Naive thymus-derived CD4-positive, alpha-beta T cell (primary cell): ENCODE measurements at regions not wholly inside any gene's neighbourhood (a gene's known extent, or its start where the extent isn't known, plus 50 kb on each side); places are given as distances from the start of the nearest gene placed in this dataset.

Experiments used
- ATAC-seq: fragments of 150-1000 bp; cut with Tn5 transposase; 2 replicates; pipeline ENCODE4 v1.10.0; 2021; ENCODE audit warnings: mild to moderate bottlenecking, moderate library complexity
- CTCF ChIA-PET: fragments of 350-600 bp; sonication (Branson Sonifier 250); formaldehyde crosslinking; loops from one replicate; lab custom pipeline; 2021; ENCODE audit warnings: antibody characterized with exemption; lab: Charles Lee
- POLR2A ChIA-PET: fragments of 350-600 bp; sonication (Branson Sonifier 250); formaldehyde crosslinking; loops from one replicate; lab custom pipeline; 2021; ENCODE audit warnings: antibody characterized with exemption, inconsistent platforms; lab: Charles Lee
- DNase-seq, 9 donors: peaks; one replicate each; pipeline versions ENCODE4 v3.0.0 to v3.0.0-alpha.2; 2020 to 2022; ENCODE audit warnings: mixed read lengths in 1 of 9
- H3K27ac ChIP-seq: one replicate; pipeline ENCODE4 v1.7.0; 2013; ENCODE audit warnings: mild to moderate bottlenecking, low read depth, low read length, moderate library complexity
- H3K27me3 ChIP-seq, 2 donors: one replicate each; pipeline ENCODE4 v1.7.0; 2013; ENCODE audit warnings: low read length in 2 of 2, mild to moderate bottlenecking in 2 of 2, moderate library complexity in 2 of 2; ENCODE audit not compliant: control insufficient read depth in 2 of 2, insufficient read depth in 2 of 2
- H3K36me3 ChIP-seq, 3 experiments: 1 replicate in 2 of 3; 2 replicates in 1 of 3; pipeline ENCODE4 v1.7.0; 2013; ENCODE audit warnings: low read length in 3 of 3, mild to moderate bottlenecking in 3 of 3, moderate library complexity in 1 of 3; ENCODE audit not compliant: insufficient read depth in 3 of 3, control insufficient read depth in 2 of 3
- H3K4me1 ChIP-seq, 2 donors: one replicate each; pipeline ENCODE4 v1.7.0; 2013; ENCODE audit warnings: low read length in 2 of 2, mild to moderate bottlenecking in 2 of 2, moderate library complexity in 1 of 2; ENCODE audit not compliant: control insufficient read depth in 2 of 2, insufficient read depth in 2 of 2
- H3K4me3 ChIP-seq: 2 replicates; pipeline ENCODE4 v1.7.0; 2013; ENCODE audit warnings: mild to moderate bottlenecking, low read length
- H3K9me3 ChIP-seq, 3 experiments: 1 replicate in 2 of 3; 2 replicates in 1 of 3; pipeline ENCODE4 v1.7.0; 2013; ENCODE audit warnings: low read length in 3 of 3; ENCODE audit not compliant: control insufficient read depth in 2 of 3
- H3K27ac Mint-ChIP-seq, 9 donors: one replicate each; pipeline ENCODE4 v1.8.0; 2020 to 2022; ENCODE audit warnings: mixed read lengths in 9 of 9, mild to moderate bottlenecking in 8 of 9, moderate library complexity in 5 of 9, inconsistent platforms in 2 of 9
- H3K27me3 Mint-ChIP-seq, 5 donors: one replicate each; pipeline ENCODE4 v1.8.0; 2021 to 2022; ENCODE audit warnings: mixed read lengths in 5 of 5, mild to moderate bottlenecking in 1 of 5
- H3K36me3 Mint-ChIP-seq, 5 donors: one replicate each; pipeline ENCODE4 v1.8.0; 2020 to 2022; ENCODE audit warnings: mixed read lengths in 5 of 5, mild to moderate bottlenecking in 3 of 5, inconsistent platforms in 1 of 5
- H3K4me1 Mint-ChIP-seq, 7 donors: one replicate each; pipeline ENCODE4 v1.8.0; 2020 to 2022; ENCODE audit warnings: mixed read lengths in 7 of 7, mild to moderate bottlenecking in 3 of 7, inconsistent platforms in 1 of 7
- H3K4me3 Mint-ChIP-seq, 10 donors: one replicate each; pipeline ENCODE4 v1.8.0; 2020 to 2022; ENCODE audit warnings: mild to moderate bottlenecking in 10 of 10, mixed read lengths in 10 of 10, moderate library complexity in 6 of 10, inconsistent platforms in 2 of 10
- H3K9me3 Mint-ChIP-seq, 11 donors: one replicate each; pipeline ENCODE4 v1.8.0; 2020 to 2022; ENCODE audit warnings: mixed read lengths in 11 of 11, mild to moderate bottlenecking in 4 of 11, inconsistent platforms in 1 of 11, moderate library complexity in 1 of 11
- intact Hi-C, 2 donors: fragments of 100-400 bp; cut with micrococcal nuclease; formaldehyde crosslinking; loops; one replicate each; pipeline ENCODE4 v1.15.1; 2023

DNA sequence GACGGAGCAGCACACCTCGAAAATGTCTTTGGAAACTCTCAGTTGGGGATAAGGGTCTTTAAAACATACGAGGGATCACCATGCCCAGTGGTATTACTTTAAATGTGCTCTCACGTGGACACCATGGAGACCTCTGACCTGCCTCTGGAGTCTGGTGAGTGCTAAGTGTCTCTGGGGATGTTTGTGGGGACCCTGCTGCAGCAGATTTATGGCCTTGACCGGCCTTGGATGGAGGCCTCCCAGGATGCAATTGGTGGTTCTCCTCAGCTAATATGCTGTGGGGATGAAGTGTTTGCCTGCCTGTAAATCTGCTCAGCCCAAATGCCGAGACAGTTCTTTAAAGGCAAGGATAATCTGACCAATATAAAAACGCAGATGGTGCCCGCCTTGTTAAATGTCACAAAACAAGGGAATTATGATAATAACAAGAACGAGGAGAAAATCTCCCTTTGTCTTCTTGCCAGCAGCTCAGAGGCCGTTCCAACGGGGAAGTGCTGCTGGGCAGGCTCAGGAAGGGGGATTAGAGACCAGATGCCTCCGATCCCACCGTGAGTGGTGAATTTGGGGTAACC is 154.4 kb downstream of the ABCC12 start:
- no peaks in the 10 kb centered on the region for H3K27me3 ChIP-seq
- H3K36me3 Mint-ChIP-seq, result peaks cover 0 to 3% (median 0%) of the 10 kb centered on the region in 5 donors
- ChIA-PET POLR2A (no interaction called here), CTCF (no interaction called here)
- H3K4me1 Mint-ChIP-seq, result no peaks in the 10 kb centered on the region
- no peak overlapping the region for H3K4me3 ChIP-seq
- no peak for ATAC-seq
- intact Hi-C loops, result no loop called here
- peaks cover 0 to 9% (median 1%) of the 10 kb centered on the region in 11 donors for H3K9me3 Mint-ChIP-seq
- DNase-seq, result no peak
- H3K4me3 Mint-ChIP-seq, result no peak overlapping the region
- peaks cover 0 to 13% (median 5%) of the 10 kb centered on the region in 5 donors for H3K27me3 Mint-ChIP-seq
- no peak overlapping the region for H3K27ac Mint-ChIP-seq
- H3K27ac ChIP-seq, result no peak overlapping the region
- no peaks in the 10 kb centered on the region for H3K9me3 ChIP-seq
- no peaks in the 10 kb centered on the region for H3K4me1 ChIP-seq
- H3K36me3 ChIP-seq, result no peaks in the 10 kb centered on the region

DNA sequence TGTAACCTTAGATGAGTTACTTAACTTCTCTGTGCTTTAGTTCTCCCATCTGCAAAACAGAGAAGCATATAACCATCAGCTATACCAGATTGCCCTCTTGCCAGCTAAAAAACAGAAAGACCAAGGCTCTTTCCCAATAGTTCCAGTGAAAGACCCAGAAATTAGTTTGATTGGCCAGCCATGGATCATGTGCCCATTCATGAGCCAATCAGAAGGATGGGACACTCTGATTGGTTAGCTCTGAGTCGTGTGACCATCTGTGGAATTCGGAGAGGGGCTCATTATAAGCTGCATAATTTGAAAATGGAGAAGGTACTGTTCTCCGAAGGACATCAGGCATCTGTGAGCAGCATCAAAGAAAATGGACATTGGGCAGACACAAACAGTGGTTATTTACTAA is 155.2 kb downstream of the ABCC12 start:
- H3K4me1 ChIP-seq, result no peaks in the 10 kb centered on the region
- intact Hi-C loops, result no loop called here
- H3K4me3 Mint-ChIP-seq, result no peak overlapping the region
- H3K27ac ChIP-seq, result no peak overlapping the region
- no peak for ATAC-seq
- peaks cover 0 to 13% (median 5%) of the 10 kb centered on the region in 5 donors for H3K27me3 Mint-ChIP-seq
- peaks cover 0 to 7% (median 0%) of the 10 kb centered on the region in 11 donors for H3K9me3 Mint-ChIP-seq
- H3K27me3 ChIP-seq, result no peaks in the 10 kb centered on the region
- DNase-seq, result no peak
- H3K27ac Mint-ChIP-seq, result no peak overlapping the region
- ChIA-PET CTCF (no interaction called here), POLR2A (no interaction called here)
- no peaks in the 10 kb centered on the region for H3K9me3 ChIP-seq
- no peaks in the 10 kb centered on the region for H3K4me1 Mint-ChIP-seq
- peaks cover 0 to 3% (median 0%) of the 10 kb centered on the region in 5 donors for H3K36me3 Mint-ChIP-seq
- H3K36me3 ChIP-seq, result no peaks in the 10 kb centered on the region
- H3K4me3 ChIP-seq, result no peak overlapping the region

GRCh38 chr16:47999595-47999994 is 156.2 kb downstream of the ABCC12 start:
- no peaks in the 10 kb centered on the region for H3K4me1 Mint-ChIP-seq
- Histone ChIP-seq H3K27me3 (no peaks in the 10 kb centered on the region), H3K9me3 (no peaks in the 10 kb centered on the region), H3K36me3 (no peaks in the 10 kb centered on the region), H3K27ac (no peak overlapping the region), H3K4me3 (no peak overlapping the region), H3K4me1 (no peaks in the 10 kb centered on the region)
- DNase-seq (no peak), ATAC-seq (no peak)
- H3K9me3 Mint-ChIP-seq, result peaks cover 0 to 7% (median under 1%) of the 10 kb centered on the region in 11 donors
- ChIA-PET CTCF (no interaction called here), POLR2A (no interaction called here)
- peaks cover 0 to 3% (median 0%) of the 10 kb centered on the region in 5 donors for H3K36me3 Mint-ChIP-seq
- intact Hi-C loops, result no loop called here
- no peak overlapping the region for H3K4me3 Mint-ChIP-seq
- peaks cover 0 to 13% (median 5%) of the 10 kb centered on the region in 5 donors for H3K27me3 Mint-ChIP-seq
- no peak overlapping the region for H3K27ac Mint-ChIP-seq

- intact Hi-C loops, result no loop called here
- no peak overlapping the region for H3K27ac Mint-ChIP-seq
- no peaks in the 10 kb centered on the region for H3K4me1 Mint-ChIP-seq
- peaks cover 0 to 26% (median 6%) of the 10 kb centered on the region in 11 donors for H3K9me3 Mint-ChIP-seq
- ChIA-PET POLR2A (no interaction called here), CTCF (no interaction called here)
- H3K27me3 ChIP-seq, result no peaks in the 10 kb centered on the region
- H3K4me3 Mint-ChIP-seq, result no peak overlapping the region
- H3K27ac ChIP-seq, result no peak overlapping the region
- H3K27me3 Mint-ChIP-seq, result peaks cover 0 to 5% (median 5%) of the 10 kb centered on the region in 5 donors
- no peak for DNase-seq
- H3K4me3 ChIP-seq, result no peak overlapping the region
- H3K36me3 Mint-ChIP-seq, result peaks cover 0 to 3% (median 0%) of the 10 kb centered on the region in 5 donors
- ATAC-seq, result no peak
- no peaks in the 10 kb centered on the region for H3K4me1 ChIP-seq
- H3K9me3 ChIP-seq, result no peaks in the 10 kb centered on the region
- no peaks in the 10 kb centered on the region for H3K36me3 ChIP-seq
These were observed 160.4 kb downstream of the ABCC12 start for GRCh38 chr16:47995354-47995753.

DNA sequence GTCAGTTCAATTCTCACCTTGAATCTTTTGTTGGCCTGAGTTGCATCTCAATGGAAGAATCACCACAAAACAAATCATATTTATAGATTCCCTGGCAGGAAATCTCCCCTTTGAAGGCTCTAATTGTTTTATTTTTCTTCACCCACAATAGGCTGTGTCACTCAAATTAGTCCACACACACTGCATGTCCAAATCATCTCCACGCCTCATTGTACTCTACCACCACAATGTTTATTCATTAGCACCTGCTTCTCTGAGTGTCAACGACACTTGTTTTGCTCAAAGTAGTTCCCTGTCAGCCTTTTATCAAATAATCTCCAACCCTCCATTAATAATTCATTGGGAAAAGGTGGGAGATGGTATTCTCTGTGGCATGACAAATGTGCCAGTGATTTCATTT is 164.3 kb downstream of the ABCC12 start:
- DNase-seq (no peak), ATAC-seq (no peak)
- Histone ChIP-seq H3K36me3 (no peaks in the 10 kb centered on the region), H3K4me3 (no peak overlapping the region), H3K27me3 (no peaks in the 10 kb centered on the region), H3K4me1 (no peaks in the 10 kb centered on the region), H3K27ac (no peak overlapping the region), H3K9me3 (no peaks in the 10 kb centered on the region)
- no peak overlapping the region for H3K27ac Mint-ChIP-seq
- ChIA-PET POLR2A (interaction anchor here (0.7 kb wide), 1 partner anchor 11 kb away, joined by 3 read pairs; no protein-coding TSS in a partner anchor), CTCF (no interaction called here)
- no peaks in the 10 kb centered on the region for H3K36me3 Mint-ChIP-seq
- peaks cover 3 to 11% (median 5%) of the 10 kb centered on the region in 5 donors for H3K27me3 Mint-ChIP-seq
- intact Hi-C loops, result no loop called here
- H3K9me3 Mint-ChIP-seq, result peaks cover 0 to 29% (median 9%) of the 10 kb centered on the region in 11 donors
- no peak overlapping the region for H3K4me3 Mint-ChIP-seq
- H3K4me1 Mint-ChIP-seq, result no peaks in the 10 kb centered on the region

DNA sequence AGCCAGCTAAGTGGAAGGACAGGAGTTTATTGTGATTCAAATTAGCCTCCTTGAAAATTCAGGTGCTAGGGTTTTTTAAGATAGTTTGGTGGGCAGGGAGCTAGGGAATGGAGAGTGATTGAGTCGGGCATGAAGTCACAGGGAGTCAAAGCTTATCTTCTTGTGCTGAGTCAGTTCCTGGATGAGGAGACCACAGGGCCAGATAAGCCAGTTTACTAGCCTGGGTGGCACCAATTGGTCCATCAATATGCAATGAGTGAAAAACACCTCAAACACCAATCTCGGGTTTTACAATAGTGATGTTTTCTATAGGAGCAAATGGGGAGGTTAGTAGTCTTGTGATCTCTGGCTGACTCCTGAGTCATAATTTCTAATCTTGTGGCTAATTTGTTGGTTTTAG is 165.1 kb downstream of the ABCC12 start:
- ChIA-PET POLR2A (no interaction called here), CTCF (no interaction called here)
- Histone ChIP-seq H3K27me3 (no peaks in the 10 kb centered on the region), H3K4me3 (no peak overlapping the region), H3K4me1 (no peaks in the 10 kb centered on the region), H3K27ac (no peak overlapping the region), H3K36me3 (no peaks in the 10 kb centered on the region), H3K9me3 (no peaks in the 10 kb centered on the region)
- Mint-ChIP-seq H3K27me3 (peaks cover 5 to 19% (median 9%) of the 10 kb centered on the region in 5 donors), H3K4me1 (no peaks in the 10 kb centered on the region), H3K4me3 (no peak overlapping the region), H3K27ac (no peak overlapping the region), H3K36me3 (no peaks in the 10 kb centered on the region), H3K9me3 (peaks cover 0 to 29% (median 9%) of the 10 kb centered on the region in 11 donors)
- ATAC-seq (no peak), DNase-seq (no peak)
- intact Hi-C loops, result no loop called here

- H3K9me3 ChIP-seq, result no peaks in the 10 kb centered on the region
- no peak for ATAC-seq
- H3K9me3 Mint-ChIP-seq, result peaks cover 0 to 19% (median 6%) of the 10 kb centered on the region in 11 donors
- intact Hi-C loops, result no loop called here
- CTCF ChIA-PET, result no interaction called here
- H3K4me1 Mint-ChIP-seq, result no peaks in the 10 kb centered on the region
- H3K27me3 Mint-ChIP-seq, result peaks cover 0 to 27% (median 19%) of the 10 kb centered on the region in 5 donors
- no peaks in the 10 kb centered on the region for H3K36me3 Mint-ChIP-seq
- POLR2A ChIA-PET, result no interaction called here
- H3K27ac Mint-ChIP-seq, result no peak overlapping the region
- no peaks in the 10 kb centered on the region for H3K27me3 ChIP-seq
- no peak overlapping the region for H3K27ac ChIP-seq
- no peak overlapping the region for H3K4me3 Mint-ChIP-seq
- H3K4me1 ChIP-seq, result no peaks in the 10 kb centered on the region
- DNase-seq, result no peak
- H3K4me3 ChIP-seq, result no peak overlapping the region
- no peaks in the 10 kb centered on the region for H3K36me3 ChIP-seq
These were observed 168.7 kb downstream of the ABCC12 start for GRCh38 chr16:47987136-47987535.
